Tibial nerve (tissue), 4 donors: ENCODE measurements at regions not wholly inside any gene's neighbourhood (a gene's known extent, or its start where the extent isn't known, plus 50 kb on each side); places are given as distances from the start of the nearest gene placed in this dataset.

ENCODE experiments used
- DNase-seq, 2 donors: peaks; one replicate each; pipeline ENCODE4 v3.0.0-alpha.2; 2019; ENCODE audit warnings: low spot score in 2 of 2
- H3K27ac ChIP-seq, 4 donors: fragments of 200-600 bp; sonication (generic) in 3 of 4; one replicate each; pipeline ENCODE4 v1.5.1; 2017 to 2019; ENCODE audit warnings: mild to moderate bottlenecking in 1 of 4
- H3K27me3 ChIP-seq, 2 donors: fragments of 200-600 bp; sonication (generic) in 1 of 2; one replicate each; pipeline versions ENCODE4 v1.5.1 to v1.6.0; 2017 to 2019
- H3K36me3 ChIP-seq, 3 donors: fragments of 200-600 bp; sonication (generic); one replicate each; pipeline ENCODE4 v1.5.1; 2018 to 2019
- H3K4me1 ChIP-seq, 4 donors: fragments of 200-600 bp; sonication (generic) in 3 of 4; one replicate each; pipeline ENCODE4 v1.5.1; 2017 to 2019
- H3K4me3 ChIP-seq, 4 donors: fragments of 200-600 bp; sonication (generic) in 3 of 4; one replicate each; pipeline ENCODE4 v1.5.1; 2017 to 2019; ENCODE audit warnings: mild to moderate bottlenecking in 1 of 4, moderate library complexity in 1 of 4
- H3K9me3 ChIP-seq, 4 donors: fragments of 200-600 bp; sonication (generic) in 3 of 4; one replicate each; pipeline ENCODE4 v1.5.1; 2017 to 2019
- EP300 ChIP-seq, 2 donors: sonication (generic); formaldehyde crosslinking; IDR thresholded peaks; one replicate each; pipeline ENCODE4 v1.6.1; 2017; ENCODE audit warnings: antibody characterized with exemption in 2 of 2, mild to moderate bottlenecking in 1 of 2
- POLR2A ChIP-seq, 2 donors: fragments of 450-650 bp; IDR thresholded peaks; one replicate each; pipeline ENCODE4 v1.6.1; 2017; ENCODE audit warnings: antibody characterized with exemption in 2 of 2, mild to moderate bottlenecking in 2 of 2, moderate library complexity in 2 of 2
- WGBS, 2 donors: methylation state at CpG; one replicate each; pipeline ENCODE4 v1.1.5; 2018; 5-methylcytosine and 5-hydroxymethylcytosine counted together
- TF ChIP-seq, protein P1 (sequence below), 5 experiments: fragments of 200-600 bp in 3 of 5; fragments of 450-650 bp in 2 of 5; sonication (generic) in 3 of 5; IDR thresholded peaks; one replicate each; pipeline ENCODE4 v1.5.1; 2016 to 2019; ENCODE audit warnings: antibody characterized with exemption in 5 of 5, mild to moderate bottlenecking in 3 of 5, moderate library complexity in 2 of 5

DNA sequence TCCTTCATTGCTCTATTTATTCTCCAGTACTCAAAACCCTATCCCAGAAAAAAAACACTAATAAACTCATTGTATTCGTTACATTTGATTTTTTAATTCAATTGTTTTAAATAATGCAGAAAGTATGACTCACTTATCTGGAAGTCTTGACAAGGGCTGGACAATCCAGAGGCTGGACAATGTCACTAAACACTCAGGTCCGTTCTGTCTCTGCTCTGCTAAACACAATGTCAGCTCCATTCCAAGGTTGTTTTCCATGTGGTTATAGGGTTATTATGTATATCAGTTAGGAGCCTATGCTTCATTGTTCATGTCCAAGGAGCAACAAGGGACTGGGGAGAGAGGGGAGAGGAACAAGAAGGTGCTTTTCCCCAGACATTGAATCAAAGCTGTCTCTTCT is 125.5 kb downstream of the IRS1 start:
- no peaks in the 10 kb centered on the region for H3K36me3 ChIP-seq
- 66 to 70% methylated on average over 2 of the region's 2 CpGs for WGBS, 2 donors
- no peaks in the 10 kb centered on the region for H3K9me3 ChIP-seq
- DNase-seq = no peak
- no peaks in the 10 kb centered on the region for H3K27me3 ChIP-seq
- no peaks in the 10 kb centered on the region for H3K4me1 ChIP-seq
- TF ChIP-seq, protein P1, sequence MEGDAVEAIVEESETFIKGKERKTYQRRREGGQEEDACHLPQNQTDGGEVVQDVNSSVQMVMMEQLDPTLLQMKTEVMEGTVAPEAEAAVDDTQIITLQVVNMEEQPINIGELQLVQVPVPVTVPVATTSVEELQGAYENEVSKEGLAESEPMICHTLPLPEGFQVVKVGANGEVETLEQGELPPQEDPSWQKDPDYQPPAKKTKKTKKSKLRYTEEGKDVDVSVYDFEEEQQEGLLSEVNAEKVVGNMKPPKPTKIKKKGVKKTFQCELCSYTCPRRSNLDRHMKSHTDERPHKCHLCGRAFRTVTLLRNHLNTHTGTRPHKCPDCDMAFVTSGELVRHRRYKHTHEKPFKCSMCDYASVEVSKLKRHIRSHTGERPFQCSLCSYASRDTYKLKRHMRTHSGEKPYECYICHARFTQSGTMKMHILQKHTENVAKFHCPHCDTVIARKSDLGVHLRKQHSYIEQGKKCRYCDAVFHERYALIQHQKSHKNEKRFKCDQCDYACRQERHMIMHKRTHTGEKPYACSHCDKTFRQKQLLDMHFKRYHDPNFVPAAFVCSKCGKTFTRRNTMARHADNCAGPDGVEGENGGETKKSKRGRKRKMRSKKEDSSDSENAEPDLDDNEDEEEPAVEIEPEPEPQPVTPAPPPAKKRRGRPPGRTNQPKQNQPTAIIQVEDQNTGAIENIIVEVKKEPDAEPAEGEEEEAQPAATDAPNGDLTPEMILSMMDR (IDR thresholded peaks at IDR 0.05) = no peak
- no peak for TF ChIP-seq EP300 (IDR thresholded peaks at IDR 0.05)
- no peak for TF ChIP-seq POLR2A (IDR thresholded peaks at IDR 0.05)
- H3K4me3 ChIP-seq = no peak overlapping the region
- H3K27ac ChIP-seq = no peak overlapping the region

DNA sequence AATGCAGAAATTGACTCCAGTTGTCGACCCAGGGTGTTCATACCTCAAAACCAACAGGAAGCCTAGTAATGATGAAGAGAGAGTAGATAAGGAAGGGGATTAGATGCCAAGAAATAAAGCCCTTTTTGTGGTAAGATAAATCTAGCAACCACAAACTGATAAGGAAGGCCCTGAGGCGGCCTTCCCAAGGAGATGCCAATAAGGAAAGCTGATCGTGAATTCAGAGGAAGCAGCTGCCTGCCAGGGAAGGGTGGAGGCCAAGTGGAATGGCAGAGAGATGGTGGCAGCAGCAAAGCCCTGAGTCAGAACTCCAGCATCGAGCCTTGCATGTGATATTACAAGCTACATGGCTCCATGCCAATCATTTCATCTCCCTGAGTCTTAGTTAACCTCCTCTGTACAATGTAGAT is 126.3 kb downstream of the IRS1 start:
- H3K27ac ChIP-seq = no peak overlapping the region

DNA sequence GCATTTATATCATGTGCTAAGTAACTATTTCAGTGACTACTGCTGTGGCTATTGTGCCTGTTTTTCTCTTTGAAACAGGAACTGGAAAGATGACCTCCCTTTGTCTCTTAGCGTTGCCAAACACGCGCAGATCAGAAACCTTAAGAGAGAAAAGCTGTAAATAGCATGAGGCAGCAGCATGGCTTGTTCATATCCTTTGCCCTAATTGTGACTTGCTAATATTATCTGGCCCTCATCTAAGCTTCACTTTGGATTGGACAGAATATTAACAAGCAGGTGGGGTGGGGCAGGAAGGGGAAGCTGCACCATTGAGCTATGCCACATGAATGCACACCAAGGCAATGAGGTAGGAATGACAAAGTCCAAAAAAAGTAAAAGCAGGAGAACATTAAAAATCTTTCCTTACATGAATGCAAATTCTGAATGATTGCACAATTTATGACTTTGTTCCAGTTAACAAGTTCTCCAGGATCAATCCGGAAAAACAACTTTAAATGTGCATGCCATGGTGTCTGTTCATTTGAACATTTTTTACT is 128.4 kb downstream of the IRS1 start:
- Histone ChIP-seq H3K36me3 (no peaks in the 10 kb centered on the region), H3K9me3 (no peaks in the 10 kb centered on the region), H3K27ac (no peak overlapping the region), H3K4me3 (no peak overlapping the region), H3K27me3 (no peaks in the 10 kb centered on the region), H3K4me1 (no peaks in the 10 kb centered on the region)
- DNase-seq = no peak
- TF ChIP-seq POLR2A (IDR thresholded peaks at IDR 0.05) = no peak
- TF ChIP-seq EP300 (IDR thresholded peaks at IDR 0.05) = no peak
- TF ChIP-seq, protein P1 (IDR thresholded peaks at IDR 0.05) = no peak
- WGBS, 2 donors = 76 to 82% methylated on average over 4 of the region's 4 CpGs

More for the DNA sequence above, 126.3 kb downstream of the IRS1 start:
- Histone ChIP-seq H3K27me3 (no peaks in the 10 kb centered on the region), H3K36me3 (no peaks in the 10 kb centered on the region), H3K4me3 (no peak overlapping the region), H3K9me3 (no peaks in the 10 kb centered on the region), H3K4me1 (no peaks in the 10 kb centered on the region)
- no peak for DNase-seq
- TF ChIP-seq EP300 (IDR thresholded peaks at IDR 0.05) (no peak), POLR2A (IDR thresholded peaks at IDR 0.05) (no peak)
- TF ChIP-seq, protein P1 (IDR thresholded peaks at IDR 0.05) = no peak
- whole genome bisulfite sequencing, 2 donors = 45 to 47% methylated on average over 4 of the region's 4 CpGs

DNA sequence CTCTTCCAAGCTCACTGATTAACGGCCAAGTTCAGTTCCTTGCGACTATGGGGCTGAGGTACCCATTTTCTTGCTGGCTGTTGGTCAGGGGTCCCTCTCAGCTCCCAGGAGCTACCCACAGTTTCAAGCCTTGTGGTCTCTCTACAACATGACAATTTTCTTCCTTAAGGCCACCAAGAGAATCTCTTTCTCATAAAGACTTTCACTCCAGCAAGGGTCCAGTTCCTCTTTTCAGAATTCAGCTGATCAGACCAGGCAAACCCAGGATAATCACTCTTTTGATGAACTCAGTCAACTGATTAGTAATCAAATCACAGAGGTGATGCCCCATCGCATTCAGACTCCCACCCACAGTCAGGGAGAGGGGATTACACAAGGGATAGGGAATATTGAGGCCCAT is 129.7 kb downstream of the IRS1 start:
- Histone ChIP-seq H3K36me3 (no peaks in the 10 kb centered on the region), H3K27me3 (no peaks in the 10 kb centered on the region), H3K9me3 (no peaks in the 10 kb centered on the region), H3K4me1 (no peaks in the 10 kb centered on the region), H3K4me3 (no peak overlapping the region), H3K27ac (no peak overlapping the region)
- WGBS, 2 donors = 76 to 81% methylated on average over 3 of the region's 3 CpGs
- DNase-seq = no peak
- TF ChIP-seq, protein P1 (IDR thresholded peaks at IDR 0.05) = no peak
- TF ChIP-seq POLR2A (IDR thresholded peaks at IDR 0.05) = no peak
- TF ChIP-seq EP300 (IDR thresholded peaks at IDR 0.05) = no peak

DNA sequence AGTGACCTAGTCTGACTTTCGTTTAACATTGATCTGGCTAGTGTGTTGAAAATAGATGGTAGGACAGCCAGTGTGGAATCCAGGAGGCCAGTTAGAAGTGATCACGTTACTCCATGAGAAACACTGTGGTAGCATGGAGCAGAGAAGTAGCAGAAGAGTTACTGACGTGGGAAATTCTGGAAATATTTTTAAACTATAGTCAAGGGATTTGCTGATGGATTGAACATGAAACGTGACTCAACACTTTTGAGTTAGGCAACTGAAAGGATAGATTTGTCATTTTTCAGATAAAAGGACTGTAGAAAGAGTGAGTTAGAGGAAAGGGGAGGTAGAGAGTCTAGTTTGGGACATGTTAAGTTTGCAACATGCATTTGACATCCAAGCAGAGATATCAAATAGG is 130.4 kb downstream of the IRS1 start:
- H3K4me3 ChIP-seq = no peak overlapping the region
- H3K9me3 ChIP-seq = no peaks in the 10 kb centered on the region
- WGBS, 2 donors = 72 to 79% methylated on average over 4 of the region's 4 CpGs
- H3K27me3 ChIP-seq = no peaks in the 10 kb centered on the region
- TF ChIP-seq POLR2A (IDR thresholded peaks at IDR 0.05) = no peak
- no peak for TF ChIP-seq EP300 (IDR thresholded peaks at IDR 0.05)
- TF ChIP-seq, protein P1 (IDR thresholded peaks at IDR 0.05) = no peak
- DNase-seq = no peak
- no peaks in the 10 kb centered on the region for H3K4me1 ChIP-seq
- no peak overlapping the region for H3K27ac ChIP-seq
- no peaks in the 10 kb centered on the region for H3K36me3 ChIP-seq
